Naive thymus-derived CD4-positive, alpha-beta T cell (primary cell): ENCODE measurements at regions not wholly inside any gene's neighbourhood (a gene's known extent, or its start where the extent isn't known, plus 50 kb on each side); places are given as distances from the start of the nearest gene placed in this dataset.

Experiments used
- ATAC-seq: fragments of 150-1000 bp; cut with Tn5 transposase; 2 replicates; pipeline ENCODE4 v1.10.0; 2021; ENCODE audit warnings: mild to moderate bottlenecking, moderate library complexity
- CTCF ChIA-PET: fragments of 350-600 bp; sonication (Branson Sonifier 250); formaldehyde crosslinking; loops from one replicate; lab custom pipeline; 2021; ENCODE audit warnings: antibody characterized with exemption; lab: Charles Lee
- POLR2A ChIA-PET: fragments of 350-600 bp; sonication (Branson Sonifier 250); formaldehyde crosslinking; loops from one replicate; lab custom pipeline; 2021; ENCODE audit warnings: antibody characterized with exemption, inconsistent platforms; lab: Charles Lee
- DNase-seq, 9 donors: peaks; one replicate each; pipeline versions ENCODE4 v3.0.0 to v3.0.0-alpha.2; 2020 to 2022; ENCODE audit warnings: mixed read lengths in 1 of 9
- H3K27ac ChIP-seq: one replicate; pipeline ENCODE4 v1.7.0; 2013; ENCODE audit warnings: mild to moderate bottlenecking, low read depth, low read length, moderate library complexity
- H3K27me3 ChIP-seq, 2 donors: one replicate each; pipeline ENCODE4 v1.7.0; 2013; ENCODE audit warnings: low read length in 2 of 2, mild to moderate bottlenecking in 2 of 2, moderate library complexity in 2 of 2; ENCODE audit not compliant: control insufficient read depth in 2 of 2, insufficient read depth in 2 of 2
- H3K36me3 ChIP-seq, 3 experiments: 1 replicate in 2 of 3; 2 replicates in 1 of 3; pipeline ENCODE4 v1.7.0; 2013; ENCODE audit warnings: low read length in 3 of 3, mild to moderate bottlenecking in 3 of 3, moderate library complexity in 1 of 3; ENCODE audit not compliant: insufficient read depth in 3 of 3, control insufficient read depth in 2 of 3
- H3K4me1 ChIP-seq, 2 donors: one replicate each; pipeline ENCODE4 v1.7.0; 2013; ENCODE audit warnings: low read length in 2 of 2, mild to moderate bottlenecking in 2 of 2, moderate library complexity in 1 of 2; ENCODE audit not compliant: control insufficient read depth in 2 of 2, insufficient read depth in 2 of 2
- H3K4me3 ChIP-seq: 2 replicates; pipeline ENCODE4 v1.7.0; 2013; ENCODE audit warnings: mild to moderate bottlenecking, low read length
- H3K9me3 ChIP-seq, 3 experiments: 1 replicate in 2 of 3; 2 replicates in 1 of 3; pipeline ENCODE4 v1.7.0; 2013; ENCODE audit warnings: low read length in 3 of 3; ENCODE audit not compliant: control insufficient read depth in 2 of 3
- H3K27ac Mint-ChIP-seq, 9 donors: one replicate each; pipeline ENCODE4 v1.8.0; 2020 to 2022; ENCODE audit warnings: mixed read lengths in 9 of 9, mild to moderate bottlenecking in 8 of 9, moderate library complexity in 5 of 9, inconsistent platforms in 2 of 9
- H3K27me3 Mint-ChIP-seq, 5 donors: one replicate each; pipeline ENCODE4 v1.8.0; 2021 to 2022; ENCODE audit warnings: mixed read lengths in 5 of 5, mild to moderate bottlenecking in 1 of 5
- H3K36me3 Mint-ChIP-seq, 5 donors: one replicate each; pipeline ENCODE4 v1.8.0; 2020 to 2022; ENCODE audit warnings: mixed read lengths in 5 of 5, mild to moderate bottlenecking in 3 of 5, inconsistent platforms in 1 of 5
- H3K4me1 Mint-ChIP-seq, 7 donors: one replicate each; pipeline ENCODE4 v1.8.0; 2020 to 2022; ENCODE audit warnings: mixed read lengths in 7 of 7, mild to moderate bottlenecking in 3 of 7, inconsistent platforms in 1 of 7
- H3K4me3 Mint-ChIP-seq, 10 donors: one replicate each; pipeline ENCODE4 v1.8.0; 2020 to 2022; ENCODE audit warnings: mild to moderate bottlenecking in 10 of 10, mixed read lengths in 10 of 10, moderate library complexity in 6 of 10, inconsistent platforms in 2 of 10
- H3K9me3 Mint-ChIP-seq, 11 donors: one replicate each; pipeline ENCODE4 v1.8.0; 2020 to 2022; ENCODE audit warnings: mixed read lengths in 11 of 11, mild to moderate bottlenecking in 4 of 11, inconsistent platforms in 1 of 11, moderate library complexity in 1 of 11
- intact Hi-C, 2 donors: fragments of 100-400 bp; cut with micrococcal nuclease; formaldehyde crosslinking; loops; one replicate each; pipeline ENCODE4 v1.15.1; 2023

DNA sequence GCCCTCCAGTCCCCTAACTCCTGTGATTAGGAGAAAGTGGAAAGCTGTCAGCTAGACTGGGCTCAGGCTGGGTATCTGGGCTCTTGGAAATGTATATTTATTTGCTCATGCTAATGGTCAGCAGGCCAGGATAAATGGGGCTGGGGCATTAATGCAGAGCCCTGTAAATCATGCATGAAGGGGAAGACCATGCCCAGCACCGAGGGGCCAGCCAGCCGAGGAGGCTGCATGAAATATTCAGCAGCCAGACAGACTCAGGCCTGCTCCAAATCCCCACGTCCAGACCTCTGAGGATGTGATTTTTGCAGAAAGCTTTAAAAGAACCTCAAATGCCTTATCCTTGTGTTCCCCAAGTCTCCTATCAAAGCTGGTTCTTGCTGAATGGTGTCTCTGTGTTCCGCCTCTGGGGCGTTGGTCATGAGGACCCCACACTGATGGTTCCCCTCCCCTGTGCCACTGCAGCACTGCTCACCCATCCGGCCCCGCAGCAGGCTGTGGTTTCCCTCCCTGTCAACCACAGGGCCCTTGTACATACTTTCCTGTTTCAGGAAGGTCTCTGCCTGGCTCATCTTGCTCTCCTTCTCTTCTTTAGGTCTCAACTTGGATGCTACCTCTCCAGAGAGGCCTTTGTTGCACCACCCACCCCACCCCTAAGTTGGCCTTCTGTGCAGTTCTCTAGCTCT lies 358.4 kb downstream of the CDH26 start:
- Histone ChIP-seq H3K27ac (no peak overlapping the region), H3K4me3 (no peak overlapping the region), H3K9me3 (no peaks in the 10 kb centered on the region), H3K36me3 (no peaks in the 10 kb centered on the region), H3K27me3 (no peaks in the 10 kb centered on the region), H3K4me1 (no peaks in the 10 kb centered on the region)
- ChIA-PET POLR2A (no interaction called here), CTCF (no interaction called here)
- Mint-ChIP-seq H3K9me3 (peaks cover 0 to 7% (median 0%) of the 10 kb centered on the region in 11 donors), H3K4me3 (no peak overlapping the region), H3K36me3 (no peaks in the 10 kb centered on the region), H3K27ac (no peak overlapping the region), H3K27me3 (peaks cover 0 to 7% (median 0%) of the 10 kb centered on the region in 5 donors), H3K4me1 (no peaks in the 10 kb centered on the region)
- no peak for DNase-seq
- intact Hi-C loops: no loop called here
- peak; percentile 14 for ATAC-seq

DNA sequence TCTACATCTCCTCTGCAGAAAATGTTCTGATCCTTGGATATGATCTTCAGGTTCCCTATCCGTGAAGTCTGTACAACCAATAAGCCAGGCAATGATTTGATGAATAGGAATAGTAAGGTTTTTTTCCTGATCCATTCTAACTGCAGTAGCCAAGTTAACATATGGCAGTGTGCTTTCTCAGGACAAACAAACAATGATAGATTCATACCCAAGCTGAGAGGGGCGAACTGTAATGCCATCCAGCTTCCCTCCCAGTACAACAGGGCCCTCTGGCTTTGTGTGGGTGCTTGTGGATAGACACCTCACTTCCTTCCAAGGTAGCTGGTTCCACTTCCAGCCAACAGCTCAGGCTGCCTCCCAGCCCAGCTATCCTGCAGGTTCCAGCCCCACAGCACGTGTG lies 359.2 kb downstream of the CDH26 start:
- Histone ChIP-seq H3K27ac (no peak overlapping the region), H3K27me3 (no peaks in the 10 kb centered on the region), H3K36me3 (no peaks in the 10 kb centered on the region), H3K4me3 (no peak overlapping the region), H3K4me1 (no peaks in the 10 kb centered on the region), H3K9me3 (no peaks in the 10 kb centered on the region)
- H3K4me3 Mint-ChIP-seq: no peak overlapping the region
- H3K9me3 Mint-ChIP-seq: peaks cover 0 to 7% (median 0%) of the 10 kb centered on the region in 11 donors
- intact Hi-C loops: no loop called here
- no peaks in the 10 kb centered on the region for H3K36me3 Mint-ChIP-seq
- H3K27ac Mint-ChIP-seq: no peak overlapping the region
- DNase-seq: no peak
- ATAC-seq: no peak
- no peaks in the 10 kb centered on the region for H3K4me1 Mint-ChIP-seq
- CTCF ChIA-PET: interaction anchor here (1.1 kb wide), 1 partner anchor 9 kb away, joined by 3 read pairs; no protein-coding TSS in a partner anchor
- POLR2A ChIA-PET: no interaction called here
- peaks cover 0 to 7% (median 0%) of the 10 kb centered on the region in 5 donors for H3K27me3 Mint-ChIP-seq

DNA sequence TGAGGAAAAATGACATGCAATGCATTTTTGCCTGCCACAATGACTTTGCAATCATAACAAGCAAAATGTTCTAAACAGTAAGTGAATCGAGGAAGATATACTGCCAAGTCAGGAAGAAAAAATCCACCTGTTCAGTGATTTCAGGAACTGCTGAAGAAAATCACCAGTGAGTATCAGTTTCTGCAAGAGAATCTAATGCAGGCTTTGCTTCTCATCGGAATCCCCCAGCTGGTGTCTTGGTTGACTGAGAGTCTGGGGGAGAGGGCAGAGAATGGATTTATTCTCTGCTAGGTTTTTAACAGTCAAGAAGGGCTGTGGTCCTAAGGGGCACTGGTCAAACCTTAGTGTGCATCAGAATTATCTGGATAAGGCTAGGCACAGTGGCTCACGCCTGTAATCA lies 363.4 kb downstream of the CDH26 start:
- Mint-ChIP-seq H3K27ac (no peak overlapping the region), H3K27me3 (peaks cover 0 to 7% (median 0%) of the 10 kb centered on the region in 5 donors), H3K36me3 (no peaks in the 10 kb centered on the region), H3K9me3 (peaks cover 0 to 4% (median 0%) of the 10 kb centered on the region in 11 donors), H3K4me3 (no peak overlapping the region), H3K4me1 (no peaks in the 10 kb centered on the region)
- no peaks in the 10 kb centered on the region for H3K36me3 ChIP-seq
- DNase-seq: no peak
- CTCF ChIA-PET: no interaction called here
- no peaks in the 10 kb centered on the region for H3K4me1 ChIP-seq
- no peaks in the 10 kb centered on the region for H3K9me3 ChIP-seq
- POLR2A ChIA-PET: no interaction called here
- H3K4me3 ChIP-seq: no peak overlapping the region
- intact Hi-C loops: no loop called here
- H3K27ac ChIP-seq: no peak overlapping the region
- H3K27me3 ChIP-seq: no peaks in the 10 kb centered on the region
- ATAC-seq: no peak

DNA sequence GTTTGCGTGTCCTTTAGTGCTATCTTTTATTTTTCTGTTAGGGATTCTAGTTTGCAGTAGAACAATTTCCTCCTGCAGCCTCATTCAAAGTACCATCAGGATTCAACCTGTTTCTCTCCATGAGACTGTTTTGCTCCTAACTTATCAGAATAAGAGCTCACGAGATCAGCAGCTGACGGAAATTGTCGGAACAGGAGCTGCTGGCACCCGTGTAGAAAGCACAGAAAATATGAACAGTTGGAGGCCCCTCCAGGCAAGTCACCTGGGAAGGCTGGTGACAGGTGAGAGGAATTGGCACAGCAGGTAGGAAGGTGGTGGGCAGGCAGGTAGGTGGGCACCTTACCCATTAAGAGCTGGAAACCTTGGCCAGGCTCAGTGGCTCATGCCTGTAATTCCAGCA lies 368.6 kb downstream of the CDH26 start:
- no peak overlapping the region for H3K27ac Mint-ChIP-seq
- intact Hi-C loops: no loop called here
- peaks cover 0 to 4% (median 0%) of the 10 kb centered on the region in 5 donors for H3K27me3 Mint-ChIP-seq
- DNase-seq (no peak), ATAC-seq (no peak)
- ChIA-PET POLR2A (no interaction called here), CTCF (no interaction called here)
- Histone ChIP-seq H3K4me3 (no peak overlapping the region), H3K4me1 (no peaks in the 10 kb centered on the region), H3K27ac (no peak overlapping the region), H3K27me3 (no peaks in the 10 kb centered on the region), H3K9me3 (no peaks in the 10 kb centered on the region), H3K36me3 (no peaks in the 10 kb centered on the region)
- H3K36me3 Mint-ChIP-seq: no peaks in the 10 kb centered on the region
- no peaks in the 10 kb centered on the region for H3K4me1 Mint-ChIP-seq
- no peaks in the 10 kb centered on the region for H3K9me3 Mint-ChIP-seq
- no peak overlapping the region for H3K4me3 Mint-ChIP-seq

DNA sequence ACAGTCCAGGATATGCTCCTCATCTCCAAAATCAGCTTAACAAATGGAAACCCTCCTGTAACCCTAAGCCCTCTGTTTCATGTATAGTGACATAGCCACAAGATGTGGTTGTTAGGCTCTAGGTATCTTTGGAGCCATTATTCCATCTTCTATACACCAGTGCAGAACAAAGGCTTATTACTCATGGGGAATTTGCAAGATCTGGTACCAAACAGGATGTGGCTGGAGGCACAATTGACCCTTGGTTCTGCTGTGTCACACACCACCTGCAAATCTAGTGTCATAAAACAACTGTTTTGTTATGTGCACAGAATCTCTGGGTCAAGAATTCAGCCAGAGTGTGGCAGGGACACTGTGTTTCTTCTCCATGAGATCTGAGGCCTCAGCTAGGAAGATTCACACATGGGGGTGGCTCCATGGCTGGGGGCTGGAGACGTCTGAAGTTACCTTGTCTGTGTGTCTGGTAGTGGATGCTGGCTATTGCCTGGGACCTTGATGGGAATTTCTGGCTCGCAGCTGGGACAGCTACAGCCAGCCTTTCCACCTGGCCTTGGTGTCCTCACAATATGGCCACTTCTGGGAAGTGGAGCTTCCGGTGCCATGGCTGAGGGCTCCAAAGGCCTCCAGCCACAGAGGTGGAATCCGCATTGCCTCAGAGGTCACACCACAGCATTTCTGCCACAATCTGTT lies 369.9 kb downstream of the CDH26 start:
- H3K27ac ChIP-seq: no peak overlapping the region
- Mint-ChIP-seq H3K36me3 (no peaks in the 10 kb centered on the region), H3K4me1 (no peaks in the 10 kb centered on the region), H3K27me3 (peaks cover 0 to 4% (median 0%) of the 10 kb centered on the region in 5 donors), H3K9me3 (no peaks in the 10 kb centered on the region), H3K4me3 (no peak overlapping the region), H3K27ac (no peak overlapping the region)
- ChIA-PET POLR2A (no interaction called here), CTCF (no interaction called here)
- H3K9me3 ChIP-seq: no peaks in the 10 kb centered on the region
- intact Hi-C loops: no loop called here
- ATAC-seq (no peak), DNase-seq (no peak)
- H3K4me1 ChIP-seq: no peaks in the 10 kb centered on the region
- H3K36me3 ChIP-seq: no peaks in the 10 kb centered on the region
- no peak overlapping the region for H3K4me3 ChIP-seq
- H3K27me3 ChIP-seq: no peaks in the 10 kb centered on the region

DNA sequence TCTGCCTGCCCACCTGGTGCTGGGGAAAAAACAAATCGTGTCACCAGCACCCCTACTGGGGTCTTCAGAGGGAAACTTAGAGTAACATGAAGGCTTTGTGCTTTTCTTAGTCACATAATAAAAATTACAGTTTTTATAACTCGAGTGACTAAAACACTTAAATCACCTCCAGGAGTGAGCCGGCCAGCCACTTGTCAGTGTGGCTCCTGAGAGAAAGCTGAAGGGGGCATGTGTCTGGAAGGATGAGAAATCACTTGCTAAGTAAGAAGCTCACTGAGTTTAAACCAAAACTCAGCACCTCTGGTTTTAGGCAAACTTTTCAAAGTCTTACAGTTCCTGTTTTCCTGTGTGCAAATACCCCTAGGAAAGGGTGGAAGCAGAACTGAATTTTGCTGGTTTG lies 372.2 kb downstream of the CDH26 start:
- ATAC-seq: no peak
- Mint-ChIP-seq H3K4me1 (no peaks in the 10 kb centered on the region), H3K27me3 (peaks cover 0 to 4% (median 0%) of the 10 kb centered on the region in 5 donors), H3K9me3 (no peaks in the 10 kb centered on the region), H3K4me3 (no peak overlapping the region), H3K36me3 (no peaks in the 10 kb centered on the region), H3K27ac (no peak overlapping the region)
- H3K4me1 ChIP-seq: no peaks in the 10 kb centered on the region
- no peaks in the 10 kb centered on the region for H3K36me3 ChIP-seq
- no peaks in the 10 kb centered on the region for H3K9me3 ChIP-seq
- POLR2A ChIA-PET: no interaction called here
- no peak for DNase-seq
- no peak overlapping the region for H3K27ac ChIP-seq
- CTCF ChIA-PET: no interaction called here
- intact Hi-C loops: no loop called here
- no peaks in the 10 kb centered on the region for H3K27me3 ChIP-seq
- no peak overlapping the region for H3K4me3 ChIP-seq
